HS-5 (cell line): ENCODE measurements at regions not wholly inside any gene's neighbourhood (a gene's known extent, or its start where the extent isn't known, plus 50 kb on each side); places are given as distances from the start of the nearest gene placed in this dataset.
"Not testable (repeated sequence)": the region's sequence is repeated elsewhere in the genome, so short reads cannot be mapped to it uniquely, and the experiment has no call there.

Source experiments
- DNase-seq: peaks from one replicate; pipeline ENCODE4 v3.0.0-alpha.2; 2012; ENCODE audit warnings: low read depth

DNA sequence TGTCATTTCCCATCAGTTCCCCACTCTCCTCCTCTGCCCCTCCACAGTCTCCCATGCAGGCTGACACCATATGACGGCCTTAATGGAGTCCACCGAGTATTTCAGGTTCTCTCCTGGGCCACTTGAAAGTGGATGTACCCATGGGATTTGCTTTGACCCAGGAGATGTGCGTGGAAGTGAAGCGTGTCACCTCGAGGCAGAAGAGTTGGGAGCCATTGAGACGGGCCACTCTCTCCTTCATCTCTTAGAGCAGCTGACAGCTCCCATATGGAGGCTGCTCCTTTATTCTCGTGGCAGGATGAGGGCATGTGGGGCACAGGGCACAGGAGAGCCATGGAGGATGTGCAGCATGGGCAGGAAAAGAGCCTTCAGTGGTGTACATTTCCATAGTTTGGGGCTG lies 144.7 kb upstream of the CRYM start:
- not testable (repeated sequence) for DNase-seq

- not testable (repeated sequence) for DNase-seq
Measured at GRCh38 chr16:21404699-21405098, 126.6 kb upstream of the CRYM start.

- not testable (repeated sequence) for DNase-seq
Measured at GRCh38 chr16:21397866-21398265, 119.8 kb upstream of the CRYM start.

GRCh38 chr16:21396545-21396944 lies 118.5 kb upstream of the CRYM start:
- DNase-seq: not testable (repeated sequence)

DNA sequence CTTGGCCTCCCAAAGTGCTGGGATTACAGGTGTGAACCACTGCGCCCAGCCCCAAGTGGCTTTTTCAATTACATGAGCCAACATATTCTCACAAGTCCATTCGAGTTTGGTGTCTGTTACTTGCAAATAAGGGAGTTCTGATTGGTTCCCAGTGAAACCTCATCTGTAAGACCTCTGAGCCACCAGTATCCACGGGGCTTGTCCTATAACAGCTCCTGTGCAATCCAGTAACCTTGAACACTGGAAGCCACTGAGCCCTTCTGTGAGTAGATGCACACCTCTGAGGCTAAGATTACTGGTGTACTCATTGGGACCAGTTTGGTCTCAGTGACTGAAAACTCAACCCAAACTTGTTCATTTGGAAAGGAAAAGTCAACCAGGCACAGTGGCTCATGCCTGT lies 112.5 kb upstream of the CRYM start:
- not testable (repeated sequence) for DNase-seq

DNA sequence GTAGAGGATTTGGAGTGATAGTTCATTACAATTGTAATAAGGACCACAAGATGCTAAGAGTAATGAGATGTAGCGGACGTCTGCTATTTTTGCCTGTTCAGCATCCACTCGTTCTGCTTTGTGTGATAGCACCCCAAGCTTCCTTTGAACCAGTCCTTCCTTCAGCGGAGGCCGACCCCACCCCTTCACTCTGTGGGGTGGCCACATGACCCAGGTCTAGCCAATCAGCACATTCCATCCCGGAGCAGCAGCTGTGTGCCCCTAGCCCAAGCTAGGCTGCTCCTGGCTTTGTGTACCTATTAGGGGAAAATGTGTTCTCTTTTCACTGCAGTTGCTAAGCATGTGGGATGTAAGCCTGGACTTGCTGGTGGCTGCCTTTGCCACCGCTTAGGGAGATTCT lies 111.8 kb upstream of the CRYM start:
- not testable (repeated sequence) for DNase-seq

GRCh38 chr16:21387757-21388156 lies 109.7 kb upstream of the CRYM start:
- not testable (repeated sequence) for DNase-seq

GRCh38 chr16:21386201-21386915 lies 108.3 kb upstream of the CRYM start:
- DNase-seq: not testable (repeated sequence)

GRCh38 chr16:21383682-21384081 lies 105.6 kb upstream of the CRYM start:
- DNase-seq: not testable (repeated sequence)

GRCh38 chr16:21379645-21380044 lies 101.6 kb upstream of the CRYM start:
- not testable (repeated sequence) for DNase-seq

- not testable (repeated sequence) for DNase-seq
Measured at GRCh38 chr16:21376196-21376899, 98.3 kb upstream of the CRYM start.

- DNase-seq: not testable (repeated sequence)
Measured at GRCh38 chr16:21375334-21375733, 97.2 kb upstream of the CRYM start.

DNA sequence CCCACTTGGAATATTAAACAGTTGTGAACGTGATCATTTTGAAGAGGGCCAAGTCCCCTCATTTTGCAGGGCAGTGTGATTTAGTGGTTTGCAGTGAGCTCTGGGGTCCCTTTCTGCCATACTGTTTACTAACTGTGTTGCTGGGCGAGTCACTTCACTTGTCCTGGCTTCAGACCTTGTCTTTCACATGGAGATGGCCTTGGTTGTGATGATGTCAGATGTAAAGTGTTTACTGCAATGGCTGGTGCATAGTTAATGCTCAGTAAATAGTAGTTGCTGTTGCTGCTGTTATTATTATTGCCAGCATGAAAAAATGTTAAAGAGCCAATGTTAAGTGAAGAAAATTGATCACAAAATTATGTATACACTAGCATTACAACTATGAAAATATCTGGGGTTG lies 95.4 kb upstream of the CRYM start:
- not testable (repeated sequence) for DNase-seq

GRCh38 chr16:21372862-21373261 lies 94.8 kb upstream of the CRYM start:
- DNase-seq: not testable (repeated sequence)

DNA sequence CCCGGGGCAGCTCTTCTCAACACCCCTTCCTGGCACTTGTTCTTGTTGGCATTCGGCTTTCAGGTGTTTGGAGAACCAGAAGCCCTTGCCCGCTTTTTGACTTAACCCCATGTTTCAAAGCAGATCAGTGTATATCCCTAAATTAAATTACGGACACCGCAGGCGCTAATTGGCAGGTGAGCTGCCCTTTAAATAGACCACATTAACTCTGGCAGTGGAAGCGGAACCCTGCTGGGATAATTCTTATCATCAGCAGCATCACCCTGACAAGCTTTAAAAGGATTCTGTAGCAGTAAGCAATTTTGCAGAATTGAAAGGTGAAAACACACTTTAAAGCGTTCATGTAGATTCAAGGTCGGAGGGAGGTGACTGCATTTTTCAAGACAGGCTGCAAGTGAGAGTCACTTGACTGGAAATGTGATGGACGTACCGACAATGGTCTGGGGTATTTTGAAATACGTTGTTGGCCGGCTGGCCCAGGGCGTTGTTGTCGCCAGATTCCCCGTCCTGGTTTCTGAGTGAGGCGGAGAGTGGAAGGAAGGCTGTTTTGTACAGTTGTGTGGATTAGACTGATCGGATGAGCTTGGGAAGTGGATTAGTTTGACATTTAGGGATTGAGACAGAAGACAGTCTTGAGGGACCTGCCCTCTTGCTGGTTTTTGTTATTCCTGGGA lies 94.2 kb upstream of the CRYM start:
- DNase-seq: not testable (repeated sequence)

- peak; percentile 50 for DNase-seq
Measured at GRCh38 chr16:21370791-21371190, 92.7 kb upstream of the CRYM start.

- DNase-seq: not testable (repeated sequence)
Measured at GRCh38 chr16:21368973-21369942, 91.2 kb upstream of the CRYM start.

- DNase-seq: not testable (repeated sequence)
Measured at GRCh38 chr16:21367733-21368421, 89.8 kb upstream of the CRYM start.

DNA sequence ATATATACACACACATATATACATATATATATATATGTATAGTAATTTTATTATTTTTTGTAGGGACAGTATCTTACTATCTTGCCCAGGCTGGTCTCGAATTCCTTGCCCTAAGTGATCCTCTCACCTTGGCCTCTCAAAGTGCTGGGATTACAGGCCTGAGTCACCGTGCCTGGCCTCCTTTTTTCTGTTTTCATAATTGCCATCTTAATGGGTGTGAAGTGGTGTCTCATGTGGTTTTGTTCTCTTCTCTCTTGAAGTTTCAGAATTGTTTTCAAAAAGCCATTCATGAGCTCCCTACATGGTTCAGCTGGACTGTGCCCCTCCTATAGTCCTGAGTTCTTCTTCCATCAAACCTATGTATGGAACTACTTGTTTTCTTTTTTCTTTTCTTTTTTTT lies 88.9 kb upstream of the CRYM start:
- not testable (repeated sequence) for DNase-seq

GRCh38 chr16:21365541-21365940 lies 87.5 kb upstream of the CRYM start:
- not testable (repeated sequence) for DNase-seq
